Neural cell (in vitro differentiated cells): ENCODE measurements at regions not wholly inside any gene's neighbourhood (a gene's known extent, or its start where the extent isn't known, plus 50 kb on each side); places are given as distances from the start of the nearest gene placed in this dataset.

Experiments
- H2AFZ ChIP-seq: fragments of 200-600, 300-800 bp; sonication (generic), shearing (Covaris generic); 2 replicates; pipeline ENCODE4 v1.6.0; 2014; ENCODE audit warnings: low read depth, mild to moderate bottlenecking, antibody characterized with exemption, low read length, moderate library complexity
- H3F3A ChIP-seq: fragments of 200-600 bp; shearing (Covaris generic); 2 replicates; pipeline ENCODE4 v1.6.1; 2016; ENCODE audit warnings: mild to moderate bottlenecking, moderate library complexity, mixed read lengths, antibody characterized with exemption, low read length; ENCODE audit not compliant: insufficient read depth, poor library complexity, severe bottlenecking
- H3K27ac ChIP-seq: fragments of 200-600, 300-800 bp; sonication (generic), shearing (Covaris generic); 2 replicates; pipeline ENCODE4 v1.5.1; 2014; ENCODE audit warnings: mild to moderate bottlenecking, low read length, moderate library complexity
- H3K27me3 ChIP-seq: fragments of 300-800, 200-600 bp; sonication (generic), shearing (Covaris generic); 2 replicates; pipeline ENCODE4 v1.6.0; 2014; ENCODE audit warnings: mild to moderate bottlenecking, low read depth, low read length, moderate library complexity; ENCODE audit not compliant: insufficient read depth
- H3K36me3 ChIP-seq: fragments of 300-800, 200-600 bp; sonication (generic), shearing (Covaris generic); 2 replicates; pipeline ENCODE4 v1.5.1; 2014; ENCODE audit warnings: mild to moderate bottlenecking, antibody characterized with exemption, low read length, moderate library complexity; ENCODE audit not compliant: insufficient read depth
- H3K4me2 ChIP-seq: fragments of 300-800, 200-600 bp; sonication (generic), shearing (Covaris generic); 2 replicates; pipeline ENCODE4 v1.6.0; 2014; ENCODE audit warnings: mild to moderate bottlenecking, low read length
- H3K4me3 ChIP-seq: fragments of 300-800, 200-600 bp; sonication (generic), shearing (Covaris generic); 2 replicates; pipeline ENCODE4 v1.5.1; 2014; ENCODE audit warnings: mild to moderate bottlenecking, low read length, moderate library complexity
- H3K79me2 ChIP-seq: fragments of 200-600 bp; shearing (Covaris generic); replicated peaks from 2 replicates; pipeline ENCODE4 v1.6.0; 2014; ENCODE audit warnings: mild to moderate bottlenecking, low read length, moderate library complexity; ENCODE audit not compliant: insufficient read depth
- H3K9ac ChIP-seq: fragments of 300-800, 200-600 bp; sonication (generic), shearing (Covaris generic); 2 replicates; pipeline ENCODE4 v1.6.1; 2016; ENCODE audit warnings: mild to moderate bottlenecking, low read length, mixed read lengths
- H3K9me2 ChIP-seq: fragments of 200-600 bp; shearing (Covaris generic); 2 replicates; pipeline ENCODE4 v1.6.1; 2016; ENCODE audit warnings: mild to moderate bottlenecking, low read length, mixed read lengths; ENCODE audit not compliant: insufficient read depth
- H3K9me3 ChIP-seq: fragments of 200-600, 300-800 bp; sonication (generic), shearing (Covaris generic); 2 replicates; pipeline ENCODE4 v1.6.1; 2016; ENCODE audit warnings: mild to moderate bottlenecking, mixed run types, low read length, moderate library complexity, mixed read lengths
- H4K20me1 ChIP-seq: fragments of 200-600 bp; shearing (Covaris generic); 2 replicates; pipeline ENCODE4 v1.6.1; 2016; ENCODE audit warnings: mild to moderate bottlenecking, mixed run types; ENCODE audit not compliant: insufficient read depth
- EP300 ChIP-seq: fragments of 450-650 bp; conservative IDR thresholded peaks from 2 replicates; pipeline ENCODE4 v1.6.1; 2014; ENCODE audit warnings: antibody characterized with exemption, mild to moderate bottlenecking, moderate library complexity; ENCODE audit not compliant: poor library complexity, severe bottlenecking
- EZH2 ChIP-seq: fragments of 200-600, 300-800 bp; shearing (Covaris generic), sonication (generic); IDR thresholded peaks from 2 replicates; pipeline ENCODE4 v1.6.1; 2014; ENCODE audit warnings: antibody characterized with exemption, low read length, borderline replicate concordance, mild to moderate bottlenecking; ENCODE audit not compliant: insufficient read depth, poor library complexity, severe bottlenecking
- MXI1 ChIP-seq: fragments of 450-650 bp; conservative IDR thresholded peaks from 2 replicates; pipeline ENCODE4 v1.6.1; 2014; ENCODE audit warnings: antibody characterized with exemption, mild to moderate bottlenecking; ENCODE audit not compliant: poor library complexity, severe bottlenecking
- POLR2AphosphoS5 ChIP-seq: IDR thresholded peaks from 2 replicates; pipeline ENCODE4 v1.6.1; 2012
- RAD21 ChIP-seq: fragments of 450-650 bp; conservative IDR thresholded peaks from 2 replicates; pipeline ENCODE4 v1.6.1; 2014; ENCODE audit warnings: antibody characterized with exemption, mild to moderate bottlenecking, moderate library complexity
- SMC3 ChIP-seq: fragments of 450-650 bp; conservative IDR thresholded peaks from 2 replicates; pipeline ENCODE4 v1.6.1; 2014; ENCODE audit warnings: antibody characterized with exemption, mild to moderate bottlenecking, moderate library complexity; ENCODE audit not compliant: poor library complexity
- TAF1 ChIP-seq: IDR thresholded peaks from 2 replicates; pipeline ENCODE4 v1.6.1; 2012; ENCODE audit warnings: low read depth
- TF ChIP-seq, protein P1 (sequence below): fragments of 450-650 bp; IDR thresholded peaks from 2 replicates; pipeline ENCODE4 v1.5.1; 2014; ENCODE audit warnings: antibody characterized with exemption, mild to moderate bottlenecking, moderate library complexity; ENCODE audit not compliant: poor library complexity, severe bottlenecking
- TF ChIP-seq, protein P2 (sequence below): IDR thresholded peaks from 2 replicates; pipeline ENCODE4 v1.6.1; 2012; ENCODE audit warnings: borderline replicate concordance

DNA sequence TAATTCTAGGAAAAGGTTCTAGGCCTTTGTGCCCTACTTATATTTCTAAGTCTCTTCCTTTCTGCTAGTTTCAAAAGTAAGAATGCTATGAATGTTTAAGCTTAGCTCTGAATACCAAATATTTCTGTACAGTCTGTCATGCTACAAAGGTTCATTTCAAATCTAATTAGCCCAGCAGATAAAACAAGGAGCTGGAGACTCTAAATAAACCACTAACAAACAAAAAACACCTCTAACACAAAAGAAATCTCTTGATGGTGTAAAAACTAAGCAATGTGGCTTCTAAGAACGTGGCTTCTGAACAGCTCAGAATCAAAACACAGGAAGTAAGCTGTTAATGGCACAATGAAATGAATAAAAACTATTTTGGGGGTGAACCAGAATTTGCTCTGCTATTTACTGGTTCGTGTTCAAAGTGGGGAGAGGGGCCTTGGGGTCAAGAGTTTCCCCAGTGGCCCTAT, 198.3 kb downstream of the BCAS1 start:
- H3F3A ChIP-seq: no peaks in the 10 kb centered on the region
- H3K9me3 ChIP-seq: no peaks in the 10 kb centered on the region
- H3K4me3 ChIP-seq: no peak overlapping the region
- H2AFZ ChIP-seq: no peak overlapping the region
- TF ChIP-seq POLR2AphosphoS5: no peak
- no peak for TF ChIP-seq EP300
- TF ChIP-seq EZH2: no peak
- TF ChIP-seq, protein P1, sequence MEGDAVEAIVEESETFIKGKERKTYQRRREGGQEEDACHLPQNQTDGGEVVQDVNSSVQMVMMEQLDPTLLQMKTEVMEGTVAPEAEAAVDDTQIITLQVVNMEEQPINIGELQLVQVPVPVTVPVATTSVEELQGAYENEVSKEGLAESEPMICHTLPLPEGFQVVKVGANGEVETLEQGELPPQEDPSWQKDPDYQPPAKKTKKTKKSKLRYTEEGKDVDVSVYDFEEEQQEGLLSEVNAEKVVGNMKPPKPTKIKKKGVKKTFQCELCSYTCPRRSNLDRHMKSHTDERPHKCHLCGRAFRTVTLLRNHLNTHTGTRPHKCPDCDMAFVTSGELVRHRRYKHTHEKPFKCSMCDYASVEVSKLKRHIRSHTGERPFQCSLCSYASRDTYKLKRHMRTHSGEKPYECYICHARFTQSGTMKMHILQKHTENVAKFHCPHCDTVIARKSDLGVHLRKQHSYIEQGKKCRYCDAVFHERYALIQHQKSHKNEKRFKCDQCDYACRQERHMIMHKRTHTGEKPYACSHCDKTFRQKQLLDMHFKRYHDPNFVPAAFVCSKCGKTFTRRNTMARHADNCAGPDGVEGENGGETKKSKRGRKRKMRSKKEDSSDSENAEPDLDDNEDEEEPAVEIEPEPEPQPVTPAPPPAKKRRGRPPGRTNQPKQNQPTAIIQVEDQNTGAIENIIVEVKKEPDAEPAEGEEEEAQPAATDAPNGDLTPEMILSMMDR: no peak
- TF ChIP-seq TAF1: no peak
- TF ChIP-seq RAD21: no peak
- no peak for TF ChIP-seq MXI1
- TF ChIP-seq SMC3: no peak
- TF ChIP-seq, protein P2, sequence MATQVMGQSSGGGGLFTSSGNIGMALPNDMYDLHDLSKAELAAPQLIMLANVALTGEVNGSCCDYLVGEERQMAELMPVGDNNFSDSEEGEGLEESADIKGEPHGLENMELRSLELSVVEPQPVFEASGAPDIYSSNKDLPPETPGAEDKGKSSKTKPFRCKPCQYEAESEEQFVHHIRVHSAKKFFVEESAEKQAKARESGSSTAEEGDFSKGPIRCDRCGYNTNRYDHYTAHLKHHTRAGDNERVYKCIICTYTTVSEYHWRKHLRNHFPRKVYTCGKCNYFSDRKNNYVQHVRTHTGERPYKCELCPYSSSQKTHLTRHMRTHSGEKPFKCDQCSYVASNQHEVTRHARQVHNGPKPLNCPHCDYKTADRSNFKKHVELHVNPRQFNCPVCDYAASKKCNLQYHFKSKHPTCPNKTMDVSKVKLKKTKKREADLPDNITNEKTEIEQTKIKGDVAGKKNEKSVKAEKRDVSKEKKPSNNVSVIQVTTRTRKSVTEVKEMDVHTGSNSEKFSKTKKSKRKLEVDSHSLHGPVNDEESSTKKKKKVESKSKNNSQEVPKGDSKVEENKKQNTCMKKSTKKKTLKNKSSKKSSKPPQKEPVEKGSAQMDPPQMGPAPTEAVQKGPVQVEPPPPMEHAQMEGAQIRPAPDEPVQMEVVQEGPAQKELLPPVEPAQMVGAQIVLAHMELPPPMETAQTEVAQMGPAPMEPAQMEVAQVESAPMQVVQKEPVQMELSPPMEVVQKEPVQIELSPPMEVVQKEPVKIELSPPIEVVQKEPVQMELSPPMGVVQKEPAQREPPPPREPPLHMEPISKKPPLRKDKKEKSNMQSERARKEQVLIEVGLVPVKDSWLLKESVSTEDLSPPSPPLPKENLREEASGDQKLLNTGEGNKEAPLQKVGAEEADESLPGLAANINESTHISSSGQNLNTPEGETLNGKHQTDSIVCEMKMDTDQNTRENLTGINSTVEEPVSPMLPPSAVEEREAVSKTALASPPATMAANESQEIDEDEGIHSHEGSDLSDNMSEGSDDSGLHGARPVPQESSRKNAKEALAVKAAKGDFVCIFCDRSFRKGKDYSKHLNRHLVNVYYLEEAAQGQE: no peak
- no peak overlapping the region for H3K9ac ChIP-seq
- no peak overlapping the region for H3K27ac ChIP-seq
- H3K27me3 ChIP-seq: no peaks in the 10 kb centered on the region
- no peaks in the 10 kb centered on the region for H3K36me3 ChIP-seq
- no peak overlapping the region for H3K4me2 ChIP-seq
- no peaks in the 10 kb centered on the region for H3K9me2 ChIP-seq
- H4K20me1 ChIP-seq: no peaks in the 10 kb centered on the region
- H3K79me2 ChIP-seq: no peaks in the 10 kb centered on the region

DNA sequence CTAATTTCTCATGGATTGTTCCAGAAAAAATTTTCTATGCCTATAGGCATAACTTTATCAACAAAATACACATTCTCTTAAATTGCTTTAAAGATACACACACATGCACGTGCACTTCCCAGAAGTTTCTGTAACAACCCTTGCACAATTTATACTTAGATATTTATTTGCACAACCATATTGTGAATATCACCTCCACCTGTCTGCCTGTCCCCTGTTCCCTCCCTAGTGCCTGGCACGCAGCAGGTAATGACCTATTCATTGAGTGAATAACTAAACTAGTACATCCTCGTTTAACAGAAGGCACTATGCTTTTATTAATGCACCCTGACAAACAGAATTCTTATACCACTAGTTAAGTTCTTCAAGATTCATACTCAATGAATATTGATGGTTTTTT, 198.9 kb downstream of the BCAS1 start:
- no peak overlapping the region for H3K9ac ChIP-seq

More for the DNA sequence above, 198.9 kb downstream of the BCAS1 start:
- Histone ChIP-seq H3K27ac (no peak overlapping the region), H3F3A (no peaks in the 10 kb centered on the region), H3K9me2 (no peaks in the 10 kb centered on the region), H3K9me3 (no peaks in the 10 kb centered on the region), H3K4me2 (no peak overlapping the region), H3K79me2 (no peaks in the 10 kb centered on the region), H3K36me3 (no peaks in the 10 kb centered on the region), H4K20me1 (no peaks in the 10 kb centered on the region), H2AFZ (no peak overlapping the region), H3K4me3 (no peak overlapping the region), H3K27me3 (no peaks in the 10 kb centered on the region)
- TF ChIP-seq POLR2AphosphoS5: no peak
